Fibroblast of skin of right quadriceps (primary cell): ENCODE measurements at regions not wholly inside any gene's neighbourhood (a gene's known extent, or its start where the extent isn't known, plus 50 kb on each side); places are given as distances from the start of the nearest gene placed in this dataset.

Experiments
- DNase-seq: peaks from one replicate; pipeline ENCODE4 v3.0.0-alpha.2; 2013

GRCh38 chr2:220882507-220882906 lies 689.6 kb downstream of the EPHA4 start:
- DNase-seq, result no peak

GRCh38 chr2:220885593-220885992 lies 686.5 kb downstream of the EPHA4 start:
- DNase-seq, result no peak

GRCh38 chr2:220887271-220887870 lies 684.7 kb downstream of the EPHA4 start:
- no peak for DNase-seq

- DNase-seq, result no peak
These were observed 684.2 kb downstream of the EPHA4 start for GRCh38 chr2:220887876-220888275.

GRCh38 chr2:220890931-220891330 lies 681.2 kb downstream of the EPHA4 start:
- DNase-seq, result no peak

- DNase-seq, result peak; percentile 79
These were observed 680.7 kb downstream of the EPHA4 start for GRCh38 chr2:220891405-220891804.

GRCh38 chr2:220892018-220892634 lies 680.0 kb downstream of the EPHA4 start:
- no peak for DNase-seq

GRCh38 chr2:220893411-220893810 lies 678.7 kb downstream of the EPHA4 start:
- DNase-seq, result peak; percentile 2

- DNase-seq, result peak; percentile 7
These were observed 678.0 kb downstream of the EPHA4 start for GRCh38 chr2:220894069-220894468.

GRCh38 chr2:220899492-220899891 lies 672.6 kb downstream of the EPHA4 start:
- no peak for DNase-seq

GRCh38 chr2:220904015-220904414 lies 668.1 kb downstream of the EPHA4 start:
- DNase-seq, result no peak

GRCh38 chr2:220913384-220913783 lies 658.7 kb downstream of the EPHA4 start:
- no peak for DNase-seq

GRCh38 chr2:220915092-220915623 lies 656.9 kb downstream of the EPHA4 start:
- DNase-seq, result no peak

- no peak for DNase-seq
These were observed 655.2 kb downstream of the EPHA4 start for GRCh38 chr2:220916931-220917330.

- DNase-seq, result no peak
These were observed 641.6 kb downstream of the EPHA4 start for GRCh38 chr2:220930271-220931076.

- no peak for DNase-seq
These were observed 640.6 kb downstream of the EPHA4 start for GRCh38 chr2:220931491-220931890.

GRCh38 chr2:220932041-220932440 lies 640.1 kb downstream of the EPHA4 start:
- no peak for DNase-seq

GRCh38 chr2:220935789-220936321 lies 636.2 kb downstream of the EPHA4 start:
- no peak for DNase-seq

- DNase-seq, result no peak
These were observed 635.4 kb downstream of the EPHA4 start for GRCh38 chr2:220936641-220937197.

- no peak for DNase-seq
These were observed 634.9 kb downstream of the EPHA4 start for GRCh38 chr2:220937245-220937644.

GRCh38 chr2:220940646-220941045 lies 631.5 kb downstream of the EPHA4 start:
- no peak for DNase-seq

- no peak for DNase-seq
These were observed 630.4 kb downstream of the EPHA4 start for GRCh38 chr2:220941683-220942082.

GRCh38 chr2:220946552-220946951 lies 625.6 kb downstream of the EPHA4 start:
- DNase-seq, result no peak
